ENCODE measurements at regions not wholly inside any gene's neighbourhood (a gene's known extent, or its start where the extent isn't known, plus 50 kb on each side); places are given as distances from the start of the nearest gene placed in this dataset.

DNA sequence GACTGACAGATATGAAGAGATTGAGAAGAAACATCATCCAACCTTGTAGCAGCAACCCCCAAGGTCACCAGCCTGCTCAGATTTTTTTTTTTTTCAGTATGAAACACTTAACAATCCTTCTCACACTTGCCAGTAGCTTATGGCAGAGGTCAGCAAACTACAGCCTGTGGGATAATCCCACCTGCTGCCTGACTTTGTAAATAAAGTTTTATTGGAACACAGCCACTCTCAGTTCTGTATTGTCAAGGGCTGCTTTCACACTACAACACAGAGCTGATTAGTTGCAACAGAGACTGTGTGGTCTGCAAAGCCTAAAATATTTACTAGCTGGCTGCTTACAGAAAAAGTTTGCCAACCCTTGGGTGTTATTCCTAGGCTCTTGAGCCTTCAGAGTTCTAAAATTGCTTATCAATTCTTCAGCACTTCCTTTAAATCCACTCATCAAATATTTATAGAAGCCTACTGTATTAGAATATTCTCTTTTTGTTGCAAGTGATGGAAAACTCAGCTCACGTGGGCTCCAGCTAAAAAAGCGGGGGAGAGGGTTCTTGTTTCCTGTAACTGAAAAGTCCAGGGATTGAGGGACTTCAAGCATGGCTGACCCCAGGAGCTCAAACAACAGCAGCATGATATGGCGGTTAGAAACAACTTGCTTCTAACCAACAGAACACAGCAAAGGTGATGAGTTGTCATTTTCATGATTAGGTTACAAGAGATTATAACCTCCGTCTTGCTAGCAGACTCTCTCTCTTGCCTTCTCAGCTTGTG lies 246.1 kb downstream of the SHQ1 start:
- no peak overlapping the region for H3K4me3 ChIP-seq
- intact Hi-C loops (cut with DNase I), result no loop called here
- no peaks in the 10 kb centered on the region for H3K27me3 ChIP-seq (ENCODE audit: low read depth)
- H3K27ac ChIP-seq, result no peak overlapping the region
- no peak for DNase-seq
- TF ChIP-seq CTCF (IDR thresholded peaks at IDR 0.05), result no peak
- no peaks in the 10 kb centered on the region for H3K4me1 ChIP-seq
- ATAC-seq, result no peak
- no peaks in the 10 kb centered on the region for H3K36me3 ChIP-seq
- no peaks in the 10 kb centered on the region for H3K9me3 ChIP-seq

- TF ChIP-seq CTCF (IDR thresholded peaks at IDR 0.05), result no peak
- Histone ChIP-seq H3K36me3 (no peaks in the 10 kb centered on the region), H3K9me3 (no peaks in the 10 kb centered on the region), H3K4me1 (no peaks in the 10 kb centered on the region), H3K4me3 (no peak overlapping the region), H3K27ac (no peak overlapping the region), H3K27me3 (ENCODE audit: low read depth) (no peaks in the 10 kb centered on the region)
- intact Hi-C loops (cut with DNase I), result no loop called here
- DNase-seq, result no peak
- no peak for ATAC-seq
These were observed 247.2 kb downstream of the SHQ1 start for GRCh38 chr3:72601060-72601459.

GRCh38 chr3:72597756-72598195 lies 250.5 kb downstream of the SHQ1 start:
- ATAC-seq (no peak), DNase-seq (no peak)
- no peak for TF ChIP-seq CTCF (IDR thresholded peaks at IDR 0.05)
- Histone ChIP-seq H3K4me1 (no peaks in the 10 kb centered on the region), H3K4me3 (no peak overlapping the region), H3K9me3 (no peaks in the 10 kb centered on the region), H3K36me3 (no peaks in the 10 kb centered on the region), H3K27ac (no peak overlapping the region), H3K27me3 (ENCODE audit: low read depth) (no peaks in the 10 kb centered on the region)
- intact Hi-C loops (cut with DNase I), result no loop called here

- no peaks in the 10 kb centered on the region for H3K36me3 ChIP-seq
- H3K27me3 ChIP-seq (ENCODE audit: low read depth), result no peaks in the 10 kb centered on the region
- no peaks in the 10 kb centered on the region for H3K4me1 ChIP-seq
- H3K4me3 ChIP-seq, result no peak overlapping the region
- TF ChIP-seq CTCF (IDR thresholded peaks at IDR 0.05), result no peak
- intact Hi-C loops (cut with DNase I), result no loop called here
- no peaks in the 10 kb centered on the region for H3K9me3 ChIP-seq
- no peak for DNase-seq
- no peak for ATAC-seq
- no peak overlapping the region for H3K27ac ChIP-seq
These were observed 251.2 kb downstream of the SHQ1 start for GRCh38 chr3:72597043-72597442.

DNA sequence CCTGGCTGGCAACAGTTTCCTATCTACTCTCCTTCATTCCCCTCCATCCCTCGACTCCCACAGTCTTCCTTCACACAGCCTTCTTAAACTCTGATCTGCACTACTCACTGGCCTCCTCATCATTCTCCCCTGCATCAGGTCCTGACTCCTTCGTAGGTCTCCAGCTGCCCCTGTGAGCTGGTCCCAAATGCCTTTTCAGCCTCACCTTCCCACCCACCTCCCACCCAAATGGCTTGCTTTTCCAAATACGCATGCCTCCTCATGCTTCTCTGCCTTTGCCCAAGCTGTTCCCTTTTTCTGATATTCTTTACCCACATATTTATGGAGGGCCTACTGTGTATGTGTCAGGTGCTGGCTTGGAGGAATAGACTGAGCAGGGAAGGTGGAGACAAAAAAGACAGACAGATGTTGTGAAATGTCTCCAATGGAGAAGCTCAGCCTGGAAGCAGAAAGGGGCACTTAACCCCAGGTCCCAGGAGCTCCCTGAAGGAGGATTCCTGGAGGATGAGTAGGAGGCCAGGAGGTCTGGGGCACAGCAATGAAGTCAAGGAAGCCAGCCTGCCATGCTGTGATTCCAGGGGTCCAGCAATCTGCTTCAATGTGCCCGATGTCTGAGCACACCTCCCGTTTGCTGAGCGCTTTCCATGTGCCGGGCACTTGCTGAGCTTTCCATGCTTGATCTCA lies 252.2 kb downstream of the SHQ1 start:
- H3K27ac ChIP-seq, result no peak overlapping the region
- TF ChIP-seq CTCF (IDR thresholded peaks at IDR 0.05), result no peak
- no peak for ATAC-seq
- H3K4me1 ChIP-seq, result no peaks in the 10 kb centered on the region
- no peaks in the 10 kb centered on the region for H3K36me3 ChIP-seq
- no peaks in the 10 kb centered on the region for H3K9me3 ChIP-seq
- no peak for DNase-seq
- no peak overlapping the region for H3K4me3 ChIP-seq
- intact Hi-C loops (cut with DNase I), result no loop called here
- no peaks in the 10 kb centered on the region for H3K27me3 ChIP-seq (ENCODE audit: low read depth)
